ENCODE measurements at regions not wholly inside any gene's neighbourhood (a gene's known extent, or its start where the extent isn't known, plus 50 kb on each side); places are given as distances from the start of the nearest gene placed in this dataset.

GRCh38 chr6:108782179-108783041 lies 65.8 kb upstream of the ARMC2 start:
- TF ChIP-seq CTCF (IDR thresholded peaks at IDR 0.05; ENCODE audit: low read length), result peak; percentile 82
- TF ChIP-seq EZH2 (IDR thresholded peaks at IDR 0.05; ENCODE audit: borderline replicate concordance, low read length), result no peak

Data from OCI-LY1 (cell line).